GM23338 (cell line): ENCODE measurements at regions not wholly inside any gene's neighbourhood (a gene's known extent, or its start where the extent isn't known, plus 50 kb on each side); places are given as distances from the start of the nearest gene placed in this dataset.

Experiments used
- ATAC-seq: fragments of 200-7000 bp; cut with Tn5 transposase; 3 replicates; pipeline ENCODE4 v1.9.1; 2020
- DNase-seq: peaks from one replicate; pipeline ENCODE4 v3.0.0-alpha.2; 2015; ENCODE audit warnings: low spot score
- H2AFZ ChIP-seq: fragments of 200-600 bp; sonication (generic); 2 replicates; pipeline ENCODE4 v1.8.0; 2016; ENCODE audit warnings: antibody characterized with exemption, mild to moderate bottlenecking, moderate library complexity
- H3F3A ChIP-seq: fragments of 200-600 bp; sonication (generic); replicated peaks from 2 replicates; pipeline ENCODE4 v1.8.0; 2017; ENCODE audit warnings: antibody characterized with exemption, mixed run types, low read depth
- H3K27ac ChIP-seq: fragments of 200-600 bp; sonication (generic); 2 replicates; pipeline ENCODE4 v1.6.1; 2016; ENCODE audit warnings: low read depth
- H3K27me3 ChIP-seq: fragments of 200-600 bp; sonication (generic); 2 replicates; pipeline ENCODE4 v1.8.0; 2016; ENCODE audit warnings: mild to moderate bottlenecking, mixed run types, moderate library complexity; ENCODE audit not compliant: insufficient read depth
- H3K36me3 ChIP-seq: fragments of 200-600 bp; sonication (generic); 2 replicates; pipeline ENCODE4 v1.8.0; 2016; ENCODE audit warnings: mild to moderate bottlenecking; ENCODE audit not compliant: insufficient read depth
- H3K4me1 ChIP-seq: fragments of 200-600 bp; sonication (generic); 2 replicates; pipeline ENCODE4 v1.8.0; 2016; ENCODE audit warnings: mild to moderate bottlenecking, moderate library complexity; ENCODE audit not compliant: insufficient read depth
- H3K4me2 ChIP-seq: fragments of 200-600 bp; sonication (generic); 2 replicates; pipeline ENCODE4 v1.7.1; 2017; ENCODE audit warnings: mixed run types
- H3K4me3 ChIP-seq: fragments of 200-600 bp; sonication (generic); 2 replicates; pipeline ENCODE4 v1.6.1; 2016; ENCODE audit warnings: mixed run types
- H3K79me2 ChIP-seq: fragments of 200-600 bp; sonication (generic); replicated peaks from 2 replicates; pipeline ENCODE4 v1.8.0; 2017; ENCODE audit warnings: mild to moderate bottlenecking; ENCODE audit not compliant: insufficient read depth
- H3K9me2 ChIP-seq: fragments of 200-600 bp; sonication (generic); 2 replicates; pipeline ENCODE4 v1.8.0; 2017; ENCODE audit not compliant: insufficient read depth
- H4K20me1 ChIP-seq: fragments of 200-600 bp; sonication (generic); replicated peaks from 2 replicates; pipeline ENCODE4 v1.8.0; 2017; ENCODE audit warnings: mild to moderate bottlenecking; ENCODE audit not compliant: insufficient read depth
- H3K27ac Mint-ChIP-seq: 2 replicates; pipeline ENCODE4 v1.8.0; 2020; ENCODE audit warnings: inconsistent platforms, mild to moderate bottlenecking, moderate library complexity, mixed read lengths
- H3K27me3 Mint-ChIP-seq: 3 replicates; pipeline ENCODE4 v1.8.0; 2022; ENCODE audit warnings: low read depth, mild to moderate bottlenecking, moderate library complexity, mixed read lengths, inconsistent platforms; ENCODE audit not compliant: insufficient read depth, poor library complexity
- H3K36me3 Mint-ChIP-seq: 3 replicates; pipeline ENCODE4 v1.8.0; 2021; ENCODE audit warnings: low read depth, mild to moderate bottlenecking, inconsistent platforms, moderate library complexity, mixed read lengths
- H3K4me1 Mint-ChIP-seq: 3 replicates; pipeline ENCODE4 v1.8.0; 2020; ENCODE audit warnings: mild to moderate bottlenecking, inconsistent platforms, mixed read lengths
- H3K4me3 Mint-ChIP-seq: 3 replicates; pipeline ENCODE4 v1.8.0; 2021; ENCODE audit warnings: moderate library complexity, mild to moderate bottlenecking, inconsistent platforms, mixed read lengths
- H3K9me3 Mint-ChIP-seq: 3 replicates; pipeline ENCODE4 v1.8.0; 2020; ENCODE audit warnings: moderate library complexity, mild to moderate bottlenecking, inconsistent platforms, mixed read lengths
- CREB1 ChIP-seq: fragments of 250-450 bp; sonication (Bioruptor Pico); IDR thresholded peaks from 2 replicates; pipeline ENCODE4 v1.5.0; 2020; ENCODE audit warnings: low read depth, mild to moderate bottlenecking, moderate library complexity
- EZH2 ChIP-seq: fragments of 200-600 bp; sonication (generic); IDR thresholded peaks from one replicate; pipeline ENCODE4 v1.8.0; 2017; ENCODE audit warnings: antibody characterized with exemption, mild to moderate bottlenecking, low read depth; ENCODE audit not compliant: unreplicated experiment
- EZH2phosphoT487 ChIP-seq: fragments of 200-600 bp; sonication (generic); IDR thresholded peaks from one replicate; pipeline ENCODE4 v1.8.1; 2018; ENCODE audit warnings: antibody characterized with exemption; ENCODE audit not compliant: unreplicated experiment
- JUNB ChIP-seq: IDR thresholded peaks from one replicate; pipeline ENCODE4 v1.6.1; 2016; ENCODE audit warnings: antibody characterized with exemption; ENCODE audit not compliant: unreplicated experiment
- NANOG ChIP-seq: IDR thresholded peaks from 2 replicates; pipeline ENCODE4 v1.6.1; 2016; ENCODE audit warnings: antibody characterized with exemption, borderline replicate concordance
- POLR2AphosphoS5 ChIP-seq: IDR thresholded peaks from 2 replicates; pipeline ENCODE4 v1.6.1; 2016; ENCODE audit warnings: antibody characterized with exemption, low read depth
- STAT1 ChIP-seq: IDR thresholded peaks from one replicate; pipeline ENCODE4 v1.6.1; 2016; ENCODE audit warnings: antibody characterized with exemption; ENCODE audit not compliant: unreplicated experiment
- ZNF114 ChIP-seq: fragments of 250-450 bp; sonication (Bioruptor Pico); IDR thresholded peaks from 2 replicates; pipeline ENCODE4 v1.5.0; 2020; ENCODE audit warnings: mild to moderate bottlenecking, moderate library complexity
- ZNF331 ChIP-seq: fragments of 250-450 bp; sonication (Bioruptor Pico); IDR thresholded peaks from 2 replicates; pipeline ENCODE4 v1.5.0; 2020; ENCODE audit warnings: low read depth, mild to moderate bottlenecking, moderate library complexity
- TF ChIP-seq, protein P1 (sequence below), 2 experiments: fragments of 200-600 bp in 1 of 2; sonication (generic) in 1 of 2; conservative IDR thresholded peaks; 2 replicates each; pipeline versions ENCODE4 v1.5.1 to v1.6.1; 2016 to 2017; ENCODE audit warnings: antibody characterized with exemption in 2 of 2, low read depth in 2 of 2, mild to moderate bottlenecking in 2 of 2, moderate library complexity in 1 of 2
- TF ChIP-seq, protein P2 (sequence below): IDR thresholded peaks from one replicate; pipeline ENCODE4 v1.6.1; 2018; ENCODE audit warnings: antibody characterized with exemption; ENCODE audit not compliant: unreplicated experiment
- TF ChIP-seq, protein P3 (sequence below): IDR thresholded peaks from 2 replicates; pipeline ENCODE4 v1.6.1; 2016; ENCODE audit warnings: antibody characterized with exemption
- TF ChIP-seq, protein P4 (sequence below): fragments of 250-450 bp; sonication (Bioruptor Pico); IDR thresholded peaks from 2 replicates; pipeline ENCODE4 v1.5.0; 2020; ENCODE audit warnings: mild to moderate bottlenecking, moderate library complexity

DNA sequence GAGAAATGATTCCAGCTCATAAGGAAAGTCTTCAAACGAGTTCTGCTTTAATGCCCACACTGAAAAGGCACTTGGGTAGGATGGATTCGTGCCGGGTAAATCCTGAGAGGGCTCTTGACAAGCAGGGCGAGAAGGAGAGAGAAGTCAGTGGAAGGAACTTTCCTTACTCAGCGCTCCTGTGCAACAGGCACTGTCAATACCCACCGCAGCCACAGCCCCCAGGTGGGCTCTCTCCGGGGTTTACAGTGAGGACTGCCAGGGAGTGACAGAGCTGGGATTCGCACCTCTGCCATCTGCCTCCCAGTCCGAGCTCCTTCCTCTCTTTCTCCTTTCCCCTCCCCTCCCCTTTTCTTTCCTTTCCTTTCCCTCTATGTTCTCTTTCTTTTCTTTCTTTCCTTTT is 118.7 kb downstream of the BEGAIN start:
- Mint-ChIP-seq H3K4me1 (peaks cover 35% of the 10 kb centered on the region), H3K36me3 (no peaks in the 10 kb centered on the region; the same call in 2 of the 3 replicates)

More for the DNA sequence above, 118.7 kb downstream of the BEGAIN start:
- Histone ChIP-seq H3K36me3 (no peaks in the 10 kb centered on the region), H3K27ac (no peak overlapping the region), H3K4me3 (no peak overlapping the region), H3F3A (peaks cover 6% of the 10 kb centered on the region; the same call in 1 of the 2 replicates), H2AFZ (no peak overlapping the region), H3K9me2 (no peaks in the 10 kb centered on the region), H3K4me1 (peaks cover 19% of the 10 kb centered on the region), H3K4me2 (no peak overlapping the region), H3K27me3 (no peaks in the 10 kb centered on the region), H3K79me2 (no peaks in the 10 kb centered on the region), H4K20me1 (no peaks in the 10 kb centered on the region)
- no peak overlapping the region for H3K27ac Mint-ChIP-seq
- no peaks in the 10 kb centered on the region for H3K9me3 Mint-ChIP-seq
- H3K4me3 Mint-ChIP-seq, result no peak overlapping the region
- TF ChIP-seq, protein P1, sequence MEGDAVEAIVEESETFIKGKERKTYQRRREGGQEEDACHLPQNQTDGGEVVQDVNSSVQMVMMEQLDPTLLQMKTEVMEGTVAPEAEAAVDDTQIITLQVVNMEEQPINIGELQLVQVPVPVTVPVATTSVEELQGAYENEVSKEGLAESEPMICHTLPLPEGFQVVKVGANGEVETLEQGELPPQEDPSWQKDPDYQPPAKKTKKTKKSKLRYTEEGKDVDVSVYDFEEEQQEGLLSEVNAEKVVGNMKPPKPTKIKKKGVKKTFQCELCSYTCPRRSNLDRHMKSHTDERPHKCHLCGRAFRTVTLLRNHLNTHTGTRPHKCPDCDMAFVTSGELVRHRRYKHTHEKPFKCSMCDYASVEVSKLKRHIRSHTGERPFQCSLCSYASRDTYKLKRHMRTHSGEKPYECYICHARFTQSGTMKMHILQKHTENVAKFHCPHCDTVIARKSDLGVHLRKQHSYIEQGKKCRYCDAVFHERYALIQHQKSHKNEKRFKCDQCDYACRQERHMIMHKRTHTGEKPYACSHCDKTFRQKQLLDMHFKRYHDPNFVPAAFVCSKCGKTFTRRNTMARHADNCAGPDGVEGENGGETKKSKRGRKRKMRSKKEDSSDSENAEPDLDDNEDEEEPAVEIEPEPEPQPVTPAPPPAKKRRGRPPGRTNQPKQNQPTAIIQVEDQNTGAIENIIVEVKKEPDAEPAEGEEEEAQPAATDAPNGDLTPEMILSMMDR (conservative IDR thresholded peaks at IDR 0.05; ENCODE audit: low read depth in 2 of 2), result no peak
- TF ChIP-seq ZNF114 (no peak), EZH2 (no peak), ZNF331 (CRISPR knock-in tag) (no peak), STAT1 (no peak), POLR2AphosphoS5 (no peak), CREB1 (CRISPR knock-in tag) (no peak), EZH2phosphoT487 (no peak), NANOG (no peak), JUNB (no peak)
- TF ChIP-seq, protein P2, sequence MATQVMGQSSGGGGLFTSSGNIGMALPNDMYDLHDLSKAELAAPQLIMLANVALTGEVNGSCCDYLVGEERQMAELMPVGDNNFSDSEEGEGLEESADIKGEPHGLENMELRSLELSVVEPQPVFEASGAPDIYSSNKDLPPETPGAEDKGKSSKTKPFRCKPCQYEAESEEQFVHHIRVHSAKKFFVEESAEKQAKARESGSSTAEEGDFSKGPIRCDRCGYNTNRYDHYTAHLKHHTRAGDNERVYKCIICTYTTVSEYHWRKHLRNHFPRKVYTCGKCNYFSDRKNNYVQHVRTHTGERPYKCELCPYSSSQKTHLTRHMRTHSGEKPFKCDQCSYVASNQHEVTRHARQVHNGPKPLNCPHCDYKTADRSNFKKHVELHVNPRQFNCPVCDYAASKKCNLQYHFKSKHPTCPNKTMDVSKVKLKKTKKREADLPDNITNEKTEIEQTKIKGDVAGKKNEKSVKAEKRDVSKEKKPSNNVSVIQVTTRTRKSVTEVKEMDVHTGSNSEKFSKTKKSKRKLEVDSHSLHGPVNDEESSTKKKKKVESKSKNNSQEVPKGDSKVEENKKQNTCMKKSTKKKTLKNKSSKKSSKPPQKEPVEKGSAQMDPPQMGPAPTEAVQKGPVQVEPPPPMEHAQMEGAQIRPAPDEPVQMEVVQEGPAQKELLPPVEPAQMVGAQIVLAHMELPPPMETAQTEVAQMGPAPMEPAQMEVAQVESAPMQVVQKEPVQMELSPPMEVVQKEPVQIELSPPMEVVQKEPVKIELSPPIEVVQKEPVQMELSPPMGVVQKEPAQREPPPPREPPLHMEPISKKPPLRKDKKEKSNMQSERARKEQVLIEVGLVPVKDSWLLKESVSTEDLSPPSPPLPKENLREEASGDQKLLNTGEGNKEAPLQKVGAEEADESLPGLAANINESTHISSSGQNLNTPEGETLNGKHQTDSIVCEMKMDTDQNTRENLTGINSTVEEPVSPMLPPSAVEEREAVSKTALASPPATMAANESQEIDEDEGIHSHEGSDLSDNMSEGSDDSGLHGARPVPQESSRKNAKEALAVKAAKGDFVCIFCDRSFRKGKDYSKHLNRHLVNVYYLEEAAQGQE, result no peak
- TF ChIP-seq, protein P3, sequence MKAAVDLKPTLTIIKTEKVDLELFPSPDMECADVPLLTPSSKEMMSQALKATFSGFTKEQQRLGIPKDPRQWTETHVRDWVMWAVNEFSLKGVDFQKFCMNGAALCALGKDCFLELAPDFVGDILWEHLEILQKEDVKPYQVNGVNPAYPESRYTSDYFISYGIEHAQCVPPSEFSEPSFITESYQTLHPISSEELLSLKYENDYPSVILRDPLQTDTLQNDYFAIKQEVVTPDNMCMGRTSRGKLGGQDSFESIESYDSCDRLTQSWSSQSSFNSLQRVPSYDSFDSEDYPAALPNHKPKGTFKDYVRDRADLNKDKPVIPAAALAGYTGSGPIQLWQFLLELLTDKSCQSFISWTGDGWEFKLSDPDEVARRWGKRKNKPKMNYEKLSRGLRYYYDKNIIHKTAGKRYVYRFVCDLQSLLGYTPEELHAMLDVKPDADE, result no peak
- TF ChIP-seq, protein P4, sequence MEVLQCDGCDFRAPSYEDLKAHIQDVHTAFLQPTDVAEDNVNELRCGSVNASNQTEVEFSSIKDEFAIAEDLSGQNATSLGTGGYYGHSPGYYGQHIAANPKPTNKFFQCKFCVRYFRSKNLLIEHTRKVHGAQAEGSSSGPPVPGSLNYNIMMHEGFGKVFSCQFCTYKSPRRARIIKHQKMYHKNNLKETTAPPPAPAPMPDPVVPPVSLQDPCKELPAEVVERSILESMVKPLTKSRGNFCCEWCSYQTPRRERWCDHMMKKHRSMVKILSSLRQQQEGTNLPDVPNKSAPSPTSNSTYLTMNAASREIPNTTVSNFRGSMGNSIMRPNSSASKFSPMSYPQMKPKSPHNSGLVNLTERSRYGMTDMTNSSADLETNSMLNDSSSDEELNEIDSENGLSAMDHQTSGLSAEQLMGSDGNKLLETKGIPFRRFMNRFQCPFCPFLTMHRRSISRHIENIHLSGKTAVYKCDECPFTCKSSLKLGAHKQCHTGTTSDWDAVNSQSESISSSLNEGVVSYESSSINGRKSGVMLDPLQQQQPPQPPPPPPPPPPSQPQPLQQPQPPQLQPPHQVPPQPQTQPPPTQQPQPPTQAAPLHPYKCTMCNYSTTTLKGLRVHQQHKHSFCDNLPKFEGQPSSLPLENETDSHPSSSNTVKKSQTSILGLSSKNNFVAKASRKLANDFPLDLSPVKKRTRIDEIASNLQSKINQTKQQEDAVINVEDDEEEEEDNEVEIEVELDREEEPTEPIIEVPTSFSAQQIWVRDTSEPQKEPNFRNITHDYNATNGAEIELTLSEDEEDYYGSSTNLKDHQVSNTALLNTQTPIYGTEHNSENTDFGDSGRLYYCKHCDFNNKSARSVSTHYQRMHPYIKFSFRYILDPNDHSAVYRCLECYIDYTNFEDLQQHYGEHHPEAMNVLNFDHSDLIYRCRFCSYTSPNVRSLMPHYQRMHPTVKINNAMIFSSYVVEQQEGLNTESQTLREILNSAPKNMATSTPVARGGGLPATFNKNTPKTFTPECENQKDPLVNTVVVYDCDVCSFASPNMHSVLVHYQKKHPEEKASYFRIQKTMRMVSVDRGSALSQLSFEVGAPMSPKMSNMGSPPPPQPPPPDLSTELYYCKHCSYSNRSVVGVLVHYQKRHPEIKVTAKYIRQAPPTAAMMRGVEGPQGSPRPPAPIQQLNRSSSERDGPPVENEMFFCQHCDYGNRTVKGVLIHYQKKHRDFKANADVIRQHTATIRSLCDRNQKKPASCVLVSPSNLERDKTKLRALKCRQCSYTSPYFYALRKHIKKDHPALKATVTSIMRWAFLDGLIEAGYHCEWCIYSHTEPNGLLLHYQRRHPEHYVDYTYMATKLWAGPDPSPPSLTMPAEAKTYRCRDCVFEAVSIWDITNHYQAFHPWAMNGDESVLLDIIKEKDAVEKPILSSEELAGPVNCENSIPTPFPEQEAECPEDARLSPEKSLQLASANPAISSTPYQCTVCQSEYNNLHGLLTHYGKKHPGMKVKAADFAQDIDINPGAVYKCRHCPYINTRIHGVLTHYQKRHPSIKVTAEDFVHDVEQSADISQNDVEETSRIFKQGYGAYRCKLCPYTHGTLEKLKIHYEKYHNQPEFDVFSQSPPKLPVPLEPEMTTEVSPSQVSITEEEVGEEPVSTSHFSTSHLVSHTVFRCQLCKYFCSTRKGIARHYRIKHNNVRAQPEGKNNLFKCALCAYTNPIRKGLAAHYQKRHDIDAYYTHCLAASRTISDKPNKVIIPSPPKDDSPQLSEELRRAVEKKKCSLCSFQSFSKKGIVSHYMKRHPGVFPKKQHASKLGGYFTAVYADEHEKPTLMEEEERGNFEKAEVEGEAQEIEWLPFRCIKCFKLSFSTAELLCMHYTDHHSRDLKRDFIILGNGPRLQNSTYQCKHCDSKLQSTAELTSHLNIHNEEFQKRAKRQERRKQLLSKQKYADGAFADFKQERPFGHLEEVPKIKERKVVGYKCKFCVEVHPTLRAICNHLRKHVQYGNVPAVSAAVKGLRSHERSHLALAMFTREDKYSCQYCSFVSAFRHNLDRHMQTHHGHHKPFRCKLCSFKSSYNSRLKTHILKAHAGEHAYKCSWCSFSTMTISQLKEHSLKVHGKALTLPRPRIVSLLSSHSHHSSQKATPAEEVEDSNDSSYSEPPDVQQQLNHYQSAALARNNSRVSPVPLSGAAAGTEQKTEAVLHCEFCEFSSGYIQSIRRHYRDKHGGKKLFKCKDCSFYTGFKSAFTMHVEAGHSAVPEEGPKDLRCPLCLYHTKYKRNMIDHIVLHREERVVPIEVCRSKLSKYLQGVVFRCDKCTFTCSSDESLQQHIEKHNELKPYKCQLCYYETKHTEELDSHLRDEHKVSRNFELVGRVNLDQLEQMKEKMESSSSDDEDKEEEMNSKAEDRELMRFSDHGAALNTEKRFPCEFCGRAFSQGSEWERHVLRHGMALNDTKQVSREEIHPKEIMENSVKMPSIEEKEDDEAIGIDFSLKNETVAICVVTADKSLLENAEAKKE (CRISPR knock-in tag), result no peak
- DNase-seq (no peak), ATAC-seq (no peak)
- peaks cover 7% of the 10 kb centered on the region for H3K27me3 Mint-ChIP-seq
